Loucy (cell line): ENCODE measurements at regions not wholly inside any gene's neighbourhood (a gene's known extent, or its start where the extent isn't known, plus 50 kb on each side); places are given as distances from the start of the nearest gene placed in this dataset.

Source experiments
- CTCF ChIP-seq: fragments of 200-600 bp; sonication (generic); conservative IDR thresholded peaks from 2 replicates; pipeline ENCODE4 v1.5.1; 2014; ENCODE audit warnings: mild to moderate bottlenecking, antibody characterized with exemption, low read length
- EZH2phosphoT487 ChIP-seq: fragments of 200-600 bp; IDR thresholded peaks from 2 replicates; pipeline ENCODE4 v1.6.1; 2018; ENCODE audit warnings: antibody characterized with exemption, mild to moderate bottlenecking, moderate library complexity, borderline replicate concordance

- TF ChIP-seq CTCF (no peak), EZH2phosphoT487 (no peak)
These were observed 83.2 kb upstream of the TBX18 start for GRCh38 chr6:84847390-84848160.
